Activated CD8-positive, alpha-beta memory T cell treated with anti-CD3 and anti-CD28 coated beads, Interleukin-2, amount 10 ng/mL, durations not matched to agents 7 days and 5 days (primary cell): ENCODE measurements at regions not wholly inside any gene's neighbourhood (a gene's known extent, or its start where the extent isn't known, plus 50 kb on each side); places are given as distances from the start of the nearest gene placed in this dataset.

Experiments used
- ATAC-seq: fragments of 150-1000 bp; cut with Tn5 transposase; one replicate; pipeline ENCODE4 v1.10.0; 2021; ENCODE audit warnings: moderate library complexity
- CTCF ChIA-PET: fragments of 350-600 bp; sonication (Branson Sonifier 250); formaldehyde crosslinking; loops from one replicate; lab custom pipeline; 2021; ENCODE audit warnings: antibody characterized with exemption; lab: Charles Lee
- DNase-seq: peaks from one replicate; pipeline ENCODE4 v3.0.0-alpha.2; 2020
- H3K27ac Mint-ChIP-seq: one replicate; pipeline ENCODE4 v1.8.0; 2021; ENCODE audit warnings: mild to moderate bottlenecking, mixed read lengths
- H3K27me3 Mint-ChIP-seq: one replicate; pipeline ENCODE4 v1.8.0; 2021; ENCODE audit warnings: mixed read lengths
- H3K36me3 Mint-ChIP-seq: one replicate; pipeline ENCODE4 v1.8.0; 2021; ENCODE audit warnings: mild to moderate bottlenecking, mixed read lengths
- H3K4me1 Mint-ChIP-seq: one replicate; pipeline ENCODE4 v1.8.0; 2021; ENCODE audit warnings: mixed read lengths
- H3K4me3 Mint-ChIP-seq: one replicate; pipeline ENCODE4 v1.8.0; 2021; ENCODE audit warnings: mild to moderate bottlenecking, moderate library complexity, mixed read lengths
- H3K9me3 Mint-ChIP-seq: one replicate; pipeline ENCODE4 v1.8.0; 2022; ENCODE audit warnings: low read depth, mixed read lengths

- no peak for DNase-seq
- no peaks in the 10 kb centered on the region for H3K27me3 Mint-ChIP-seq
- H3K36me3 Mint-ChIP-seq: no peaks in the 10 kb centered on the region
- H3K4me3 Mint-ChIP-seq: no peak overlapping the region
- ATAC-seq: no peak
- peaks cover 7% of the 10 kb centered on the region for H3K4me1 Mint-ChIP-seq
- CTCF ChIA-PET: interaction anchor here (0.8 to 0.9 kb wide), 2 partner anchors 9 to 11 kb away, joined by 3 to 4 read pairs; no protein-coding TSS in a partner anchor
- no peak overlapping the region for H3K27ac Mint-ChIP-seq
- no peaks in the 10 kb centered on the region for H3K9me3 Mint-ChIP-seq
These were observed 81.6 kb downstream of the DNAAF9 start for GRCh38 chr20:3325864-3326263.

GRCh38 chr20:3323398-3323797 is 84.1 kb downstream of the DNAAF9 start:
- no peak for DNase-seq
- no peaks in the 10 kb centered on the region for H3K27me3 Mint-ChIP-seq
- H3K4me1 Mint-ChIP-seq: peaks cover 2% of the 10 kb centered on the region
- ATAC-seq: no peak
- no peaks in the 10 kb centered on the region for H3K9me3 Mint-ChIP-seq
- CTCF ChIA-PET: no interaction called here
- H3K36me3 Mint-ChIP-seq: no peaks in the 10 kb centered on the region
- no peak overlapping the region for H3K4me3 Mint-ChIP-seq
- no peak overlapping the region for H3K27ac Mint-ChIP-seq

GRCh38 chr20:3318226-3318884 is 79.4 kb upstream of the SLC4A11 start:
- Mint-ChIP-seq H3K27me3 (no peaks in the 10 kb centered on the region), H3K4me1 (no peaks in the 10 kb centered on the region), H3K4me3 (no peak overlapping the region), H3K27ac (no peak overlapping the region), H3K36me3 (peaks cover 2% of the 10 kb centered on the region), H3K9me3 (no peaks in the 10 kb centered on the region)
- DNase-seq (no peak), ATAC-seq (no peak)
- CTCF ChIA-PET: interaction anchor here (0.7 kb wide), 2 partner anchors 10 to 65 kb away, joined by 3 read pairs; no protein-coding TSS in a partner anchor

- no peak for DNase-seq
- no peaks in the 10 kb centered on the region for H3K4me1 Mint-ChIP-seq
- no peak for ATAC-seq
- H3K27ac Mint-ChIP-seq: no peak overlapping the region
- no peaks in the 10 kb centered on the region for H3K27me3 Mint-ChIP-seq
- H3K9me3 Mint-ChIP-seq: no peaks in the 10 kb centered on the region
- CTCF ChIA-PET: interaction anchor here (0.7 to 2.8 kb wide), 8 partner anchors 10 to 263 kb away, joined by 3 to 21 read pairs (median 3); no protein-coding TSS in a partner anchor
- H3K4me3 Mint-ChIP-seq: no peak overlapping the region
- peaks cover 2% of the 10 kb centered on the region for H3K36me3 Mint-ChIP-seq
These were observed 77.1 kb upstream of the SLC4A11 start for GRCh38 chr20:3316136-3316535.

- Mint-ChIP-seq H3K27me3 (no peaks in the 10 kb centered on the region), H3K9me3 (no peaks in the 10 kb centered on the region), H3K4me3 (no peak overlapping the region), H3K27ac (no peak overlapping the region), H3K36me3 (peaks cover 2% of the 10 kb centered on the region), H3K4me1 (no peaks in the 10 kb centered on the region)
- DNase-seq (no peak), ATAC-seq (no peak)
- CTCF ChIA-PET: interaction anchor here (1.2 to 2.8 kb wide), 3 partner anchors 10 to 96 kb away, joined by 3 to 21 read pairs (median 4); no protein-coding TSS in a partner anchor
These were observed 76.1 kb upstream of the SLC4A11 start for GRCh38 chr20:3315136-3315535.

- no peaks in the 10 kb centered on the region for H3K27me3 Mint-ChIP-seq
- CTCF ChIA-PET: interaction anchor here (1.1 to 2.8 kb wide), 4 partner anchors 11 to 96 kb away, joined by 3 to 21 read pairs (median 4); no protein-coding TSS in a partner anchor
- DNase-seq (no peak), ATAC-seq (no peak)
- no peaks in the 10 kb centered on the region for H3K4me1 Mint-ChIP-seq
- H3K27ac Mint-ChIP-seq: no peak overlapping the region
- H3K4me3 Mint-ChIP-seq: no peak overlapping the region
- no peaks in the 10 kb centered on the region for H3K9me3 Mint-ChIP-seq
- peaks cover 3% of the 10 kb centered on the region for H3K36me3 Mint-ChIP-seq
These were observed 75.4 kb upstream of the SLC4A11 start for GRCh38 chr20:3314391-3314790.

GRCh38 chr20:3313683-3314065 is 74.7 kb upstream of the SLC4A11 start:
- Mint-ChIP-seq H3K9me3 (no peaks in the 10 kb centered on the region), H3K4me1 (no peaks in the 10 kb centered on the region), H3K27me3 (no peaks in the 10 kb centered on the region), H3K27ac (no peak overlapping the region), H3K36me3 (peaks cover 5% of the 10 kb centered on the region), H3K4me3 (no peak overlapping the region)
- ATAC-seq: no peak
- no peak for DNase-seq
- CTCF ChIA-PET: interaction anchor here (1.1 kb wide), 1 partner anchor 93 kb away, joined by 3 read pairs; no protein-coding TSS in a partner anchor

- Mint-ChIP-seq H3K27ac (no peak overlapping the region), H3K4me1 (no peaks in the 10 kb centered on the region), H3K27me3 (no peaks in the 10 kb centered on the region), H3K9me3 (no peaks in the 10 kb centered on the region), H3K4me3 (no peak overlapping the region), H3K36me3 (peaks cover 5% of the 10 kb centered on the region)
- ATAC-seq: no peak
- CTCF ChIA-PET: no interaction called here
- no peak for DNase-seq
These were observed 74.1 kb upstream of the SLC4A11 start for GRCh38 chr20:3312940-3313682.

GRCh38 chr20:3311623-3312022 is 72.6 kb upstream of the SLC4A11 start:
- H3K27me3 Mint-ChIP-seq: no peaks in the 10 kb centered on the region
- DNase-seq (no peak), ATAC-seq (no peak)
- no peaks in the 10 kb centered on the region for H3K9me3 Mint-ChIP-seq
- no peaks in the 10 kb centered on the region for H3K4me1 Mint-ChIP-seq
- peaks cover 5% of the 10 kb centered on the region for H3K36me3 Mint-ChIP-seq
- no peak overlapping the region for H3K27ac Mint-ChIP-seq
- H3K4me3 Mint-ChIP-seq: no peak overlapping the region
- CTCF ChIA-PET: no interaction called here

- Mint-ChIP-seq H3K27me3 (no peaks in the 10 kb centered on the region), H3K4me1 (peaks cover 4% of the 10 kb centered on the region), H3K9me3 (no peaks in the 10 kb centered on the region), H3K36me3 (peaks cover 5% of the 10 kb centered on the region), H3K27ac (no peak overlapping the region), H3K4me3 (no peak overlapping the region)
- ATAC-seq (no peak), DNase-seq (no peak)
- CTCF ChIA-PET: no interaction called here
These were observed 70.2 kb upstream of the SLC4A11 start for GRCh38 chr20:3309226-3309625.

GRCh38 chr20:3307725-3308124 is 68.7 kb upstream of the SLC4A11 start:
- no peak overlapping the region for H3K4me3 Mint-ChIP-seq
- no peak for DNase-seq
- H3K36me3 Mint-ChIP-seq: peaks cover 5% of the 10 kb centered on the region
- peaks cover 4% of the 10 kb centered on the region for H3K4me1 Mint-ChIP-seq
- H3K27ac Mint-ChIP-seq: no peak overlapping the region
- no peak for ATAC-seq
- CTCF ChIA-PET: interaction anchor here (2.0 kb wide), 1 partner anchor 9 kb away, joined by 5 read pairs; no protein-coding TSS in a partner anchor
- H3K9me3 Mint-ChIP-seq: no peaks in the 10 kb centered on the region
- H3K27me3 Mint-ChIP-seq: no peaks in the 10 kb centered on the region

GRCh38 chr20:3307078-3307477 is 68.1 kb upstream of the SLC4A11 start:
- Mint-ChIP-seq H3K36me3 (peaks cover 5% of the 10 kb centered on the region), H3K4me3 (no peak overlapping the region), H3K9me3 (no peaks in the 10 kb centered on the region), H3K27me3 (no peaks in the 10 kb centered on the region), H3K27ac (no peak overlapping the region), H3K4me1 (peaks cover 4% of the 10 kb centered on the region)
- DNase-seq (no peak), ATAC-seq (no peak)
- CTCF ChIA-PET: interaction anchor here (2.0 kb wide), 1 partner anchor 10 kb away, joined by 5 read pairs; no protein-coding TSS in a partner anchor

GRCh38 chr20:3306068-3306467 is 67.1 kb upstream of the SLC4A11 start:
- H3K27me3 Mint-ChIP-seq: no peaks in the 10 kb centered on the region
- no peaks in the 10 kb centered on the region for H3K9me3 Mint-ChIP-seq
- H3K36me3 Mint-ChIP-seq: peaks cover 5% of the 10 kb centered on the region
- CTCF ChIA-PET: interaction anchor here (2.0 kb wide), 1 partner anchor 11 kb away, joined by 5 read pairs; no protein-coding TSS in a partner anchor
- H3K4me1 Mint-ChIP-seq: peaks cover 4% of the 10 kb centered on the region
- no peak overlapping the region for H3K4me3 Mint-ChIP-seq
- DNase-seq (no peak), ATAC-seq (no peak)
- no peak overlapping the region for H3K27ac Mint-ChIP-seq
